GM20431 (cell line): ENCODE measurements at regions not wholly inside any gene's neighbourhood (a gene's known extent, or its start where the extent isn't known, plus 50 kb on each side); places are given as distances from the start of the nearest gene placed in this dataset.

Experiments
- in situ Hi-C: fragments of 300-500 bp; cut with MseI, MboI; formaldehyde crosslinking; loops from one replicate; pipeline ENCODE4 v1.15.0; 2020; ENCODE audit warnings: low sequenced_read_pairs; ENCODE audit not compliant: unreplicated experiment

DNA sequence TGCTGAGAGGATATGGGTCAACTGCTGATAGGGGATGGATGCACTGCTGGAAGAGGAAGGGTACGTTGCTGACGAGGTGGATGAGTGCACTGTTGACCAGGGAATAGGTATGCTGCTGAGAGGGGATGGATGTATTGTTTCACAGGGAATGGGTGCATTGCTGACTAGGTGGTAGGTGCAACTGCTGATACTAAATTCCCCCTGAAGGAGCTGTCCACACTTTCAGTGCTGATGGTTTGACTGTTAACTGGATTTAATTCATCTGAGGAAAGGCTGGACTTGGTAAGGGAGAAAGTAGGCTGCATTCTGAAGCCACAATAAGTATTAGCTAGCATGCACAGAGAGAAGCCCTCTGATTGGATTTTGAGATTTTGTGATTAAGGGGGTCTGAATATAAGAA is 1196.8 kb upstream of the PHF14 start:
- in situ Hi-C loops = no loop called here

DNA sequence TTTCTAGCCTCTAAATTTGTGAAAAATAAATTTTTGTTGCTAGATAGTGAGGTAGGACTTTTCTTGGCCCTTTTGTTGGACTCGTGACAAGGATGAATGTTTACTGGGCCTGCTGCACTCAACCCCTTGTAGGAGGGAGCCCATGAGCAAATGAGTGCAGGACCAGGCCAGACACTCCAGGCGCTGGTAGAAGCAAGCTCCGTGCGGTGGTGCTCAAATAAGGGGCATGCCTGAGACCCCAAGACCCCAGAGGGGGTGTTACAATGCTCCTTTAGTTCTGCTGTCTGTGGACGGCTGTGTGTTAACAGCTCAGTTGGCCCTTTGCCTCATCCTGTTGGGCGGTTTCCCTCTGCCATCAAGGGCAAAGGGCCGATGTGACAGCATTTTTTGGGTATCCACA is 1195.3 kb upstream of the PHF14 start:
- in situ Hi-C loops = no loop called here

- in situ Hi-C loops = no loop called here
These were observed 1192.0 kb upstream of the PHF14 start for GRCh38 chr7:9781710-9782109.

- in situ Hi-C loops = no loop called here
These were observed 1191.4 kb upstream of the PHF14 start for GRCh38 chr7:9782275-9782674.

GRCh38 chr7:9785211-9785610 is 1188.5 kb upstream of the PHF14 start:
- in situ Hi-C loops = no loop called here

DNA sequence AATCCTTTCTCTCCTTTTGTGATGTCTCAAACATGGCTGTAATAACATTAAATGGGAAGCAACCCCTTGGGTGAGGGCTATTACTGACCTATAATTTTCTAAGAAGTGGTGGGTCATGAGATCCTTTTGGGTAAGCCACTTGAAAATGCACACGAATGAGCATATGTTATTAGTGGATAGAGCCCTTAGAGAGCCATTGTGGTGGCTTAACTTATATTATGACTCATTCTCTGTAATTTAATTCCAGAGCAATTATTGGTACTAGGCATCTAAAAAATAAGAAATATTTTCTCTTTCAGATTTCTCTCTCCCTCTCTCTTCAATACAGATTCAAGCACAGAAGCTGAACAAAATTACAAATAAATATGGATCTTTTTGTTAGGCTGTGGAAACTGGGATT is 1177.4 kb upstream of the PHF14 start:
- in situ Hi-C loops = no loop called here

GRCh38 chr7:9822458-9823290 is 1151.0 kb upstream of the PHF14 start:
- in situ Hi-C loops = no loop called here

DNA sequence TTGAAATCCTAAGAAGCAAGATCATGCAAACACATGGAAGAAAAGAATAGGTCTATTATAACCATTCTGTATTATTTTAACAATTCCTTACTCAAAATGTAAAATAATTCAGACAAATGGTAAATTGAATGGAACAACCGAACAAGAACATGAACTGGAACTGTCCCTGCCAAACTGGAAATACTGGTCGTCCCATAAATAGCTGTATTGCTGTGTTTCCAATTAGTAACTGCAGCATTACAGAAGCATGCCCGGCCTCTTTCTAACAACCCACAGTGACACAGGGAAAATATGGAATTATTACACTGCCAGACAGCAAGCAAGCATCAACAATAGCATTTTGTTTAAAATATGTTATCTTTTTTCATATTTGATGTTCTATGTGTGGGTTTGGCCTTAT is 1138.5 kb upstream of the PHF14 start:
- in situ Hi-C loops = no loop called here

DNA sequence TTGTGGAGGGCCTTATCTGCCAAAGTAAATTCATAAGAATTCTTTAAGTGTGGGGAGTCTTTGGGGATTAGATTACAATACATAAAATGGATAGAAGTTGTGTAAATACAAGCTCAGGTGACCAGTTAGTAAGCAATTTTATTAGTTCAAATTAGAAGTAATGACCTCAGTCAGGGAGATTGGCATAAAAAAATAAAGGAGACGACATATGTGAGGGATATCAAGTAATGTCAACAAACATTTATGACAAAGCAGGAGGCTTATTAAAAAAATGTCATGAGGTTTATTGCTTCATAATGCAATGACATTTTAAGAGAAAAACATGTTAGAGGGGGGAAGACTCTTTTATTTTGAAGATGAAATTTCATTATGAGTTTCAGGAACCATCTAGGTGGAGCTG is 1137.0 kb upstream of the PHF14 start:
- in situ Hi-C loops = no loop called here

DNA sequence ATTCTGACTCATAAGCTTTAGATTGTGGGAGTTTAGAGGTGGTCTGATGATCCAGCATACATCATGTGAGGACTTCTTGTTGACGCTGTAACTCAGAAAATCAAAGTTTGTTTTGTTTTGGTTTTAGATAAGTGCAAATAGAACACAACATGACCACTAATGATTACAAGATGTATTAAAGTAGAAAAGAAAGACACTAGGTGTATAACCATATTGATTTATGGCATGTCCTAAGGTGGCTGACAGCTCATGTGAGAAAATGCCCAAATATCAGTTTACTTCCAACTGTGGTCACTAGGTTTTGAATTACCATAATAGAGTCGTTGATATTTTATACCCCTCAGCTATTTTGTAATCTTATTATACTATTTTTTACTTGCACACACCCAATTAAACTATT is 1131.4 kb upstream of the PHF14 start:
- in situ Hi-C loops = no loop called here

- in situ Hi-C loops = no loop called here
These were observed 1126.8 kb upstream of the PHF14 start for GRCh38 chr7:9846902-9847301.

GRCh38 chr7:9854605-9855004 is 1119.1 kb upstream of the PHF14 start:
- in situ Hi-C loops = no loop called here

- in situ Hi-C loops = no loop called here
These were observed 1117.0 kb upstream of the PHF14 start for GRCh38 chr7:9856668-9857067.

DNA sequence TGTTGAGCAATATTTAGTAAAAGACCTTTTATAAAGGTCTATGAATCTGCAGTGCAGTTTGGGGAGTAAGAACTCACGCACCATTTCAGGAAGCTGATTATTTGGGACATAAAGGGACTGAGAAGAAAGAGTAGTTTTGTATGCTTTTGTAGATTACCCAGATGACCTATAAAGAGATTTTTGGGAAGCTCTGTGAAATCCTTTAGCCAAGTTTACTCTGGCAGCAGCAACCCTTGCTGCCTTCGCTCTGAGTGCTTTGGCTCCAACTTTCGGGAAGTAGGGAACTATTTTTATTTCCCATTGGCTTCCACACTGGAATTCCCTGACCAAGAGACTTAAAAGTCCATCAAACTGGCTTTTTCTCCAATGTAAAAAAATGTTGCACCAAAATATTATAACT is 1110.1 kb upstream of the PHF14 start:
- in situ Hi-C loops = no loop called here

GRCh38 chr7:9869151-9869550 is 1104.5 kb upstream of the PHF14 start:
- in situ Hi-C loops = no loop called here

DNA sequence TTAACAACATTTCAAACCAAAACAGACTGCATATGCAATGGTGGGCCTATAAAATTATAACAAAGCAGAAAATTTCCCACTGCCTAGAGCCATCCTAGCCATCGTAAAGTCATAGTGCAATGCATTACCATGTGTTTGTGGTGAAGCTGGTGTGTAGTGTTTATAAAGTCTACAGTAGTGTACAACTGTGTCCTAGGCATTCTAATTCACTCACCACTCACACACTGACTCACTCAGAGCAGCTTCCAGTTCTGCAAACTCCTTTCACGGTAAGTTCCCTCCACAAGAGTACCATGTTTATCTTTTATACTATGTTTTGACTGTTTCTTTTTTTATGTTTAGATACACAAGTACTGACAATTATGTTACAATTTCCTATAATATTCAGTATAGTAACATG is 1104.1 kb upstream of the PHF14 start:
- in situ Hi-C loops = no loop called here

- in situ Hi-C loops = no loop called here
These were observed 1103.0 kb upstream of the PHF14 start for GRCh38 chr7:9870674-9871073.

GRCh38 chr7:9874182-9874581 is 1099.5 kb upstream of the PHF14 start:
- in situ Hi-C loops = no loop called here

DNA sequence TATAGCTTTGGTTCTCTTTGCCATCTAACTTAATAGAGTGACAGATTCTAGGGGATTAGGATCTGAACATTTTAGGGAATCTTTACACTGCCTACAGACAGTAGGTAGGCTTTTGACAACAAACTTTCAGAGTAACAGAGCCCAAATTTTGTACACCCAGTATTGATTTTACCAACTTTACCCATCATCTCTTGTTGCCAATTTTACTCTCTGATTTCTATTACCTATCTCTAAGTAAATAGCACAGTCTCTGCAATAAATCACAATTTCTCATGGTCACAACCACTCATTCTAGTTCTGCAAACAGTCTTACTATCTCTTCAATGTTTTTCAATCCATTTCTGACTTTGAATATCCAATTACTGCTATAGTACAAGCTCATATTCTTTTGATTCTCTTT is 1097.6 kb upstream of the PHF14 start:
- in situ Hi-C loops = no loop called here

DNA sequence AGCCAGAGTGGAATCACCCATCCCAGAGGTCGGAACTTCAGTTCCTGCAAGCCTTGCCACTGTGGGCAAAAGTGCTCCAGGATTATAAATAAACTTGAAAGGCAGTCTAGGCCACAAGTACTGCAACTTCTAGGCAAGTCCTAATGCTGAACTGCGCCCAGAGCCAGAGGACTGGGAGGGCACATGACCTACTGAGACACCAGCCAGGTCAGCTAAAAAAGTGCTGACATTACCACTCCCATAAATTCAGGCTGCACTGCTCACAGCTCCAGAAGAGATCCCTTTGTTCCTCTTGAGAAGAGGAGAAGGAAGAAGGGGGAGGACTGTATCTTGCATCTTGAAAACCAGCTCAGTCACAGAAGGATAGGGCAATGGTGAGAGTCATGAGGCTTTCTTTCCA is 1084.1 kb upstream of the PHF14 start:
- in situ Hi-C loops = no loop called here

- in situ Hi-C loops = no loop called here
These were observed 1083.6 kb upstream of the PHF14 start for GRCh38 chr7:9890092-9890491.

DNA sequence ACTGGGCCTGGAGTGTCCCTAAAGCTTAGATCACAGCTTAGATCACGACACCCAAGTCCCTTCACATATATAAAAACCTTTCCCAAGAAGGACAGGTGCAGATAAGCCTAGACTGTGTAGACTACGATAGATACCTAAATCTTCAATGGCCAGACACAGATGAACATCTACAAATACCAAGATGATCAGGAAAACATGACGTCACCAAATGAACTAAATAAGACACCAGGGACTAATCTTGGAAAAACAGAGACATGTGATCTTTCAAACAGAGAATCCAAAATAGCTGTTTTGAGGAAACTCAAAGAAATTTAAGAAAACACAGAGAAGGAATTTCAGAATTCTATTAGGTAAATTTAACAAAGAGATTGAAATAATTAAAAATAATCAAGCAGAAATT is 1082.6 kb upstream of the PHF14 start:
- in situ Hi-C loops = no loop called here
